ENCODE measurements at regions not wholly inside any gene's neighbourhood (a gene's known extent, or its start where the extent isn't known, plus 50 kb on each side); places are given as distances from the start of the nearest gene placed in this dataset.

DNA sequence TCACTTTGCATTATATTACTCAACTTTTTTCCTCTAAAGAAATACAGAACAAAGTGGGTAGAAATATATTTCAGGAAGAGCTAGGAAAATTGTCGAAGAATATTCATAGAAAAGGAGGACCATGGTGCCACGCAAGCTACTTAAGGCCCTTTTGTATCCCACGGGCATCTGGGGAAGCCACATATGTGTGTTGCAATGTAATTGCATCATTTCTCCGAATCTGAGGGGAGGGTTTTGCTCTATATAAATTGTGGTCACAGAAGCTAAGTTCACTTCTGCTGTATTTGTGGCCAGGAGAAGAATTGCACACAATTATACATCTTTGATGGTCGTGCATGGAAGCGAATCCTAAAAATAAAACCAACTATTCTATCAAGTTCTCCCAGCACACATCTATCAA is 360.3 kb downstream of the IRS1 start:
- DNase-seq (no peak), ATAC-seq (no peak)
- H3K4me3 ChIP-seq: no peak overlapping the region
- H3K4me1 ChIP-seq (ENCODE audit: low read depth): no peaks in the 10 kb centered on the region
- no peaks in the 10 kb centered on the region for H3K36me3 ChIP-seq (ENCODE audit: low read depth)
- TF ChIP-seq, protein P1, sequence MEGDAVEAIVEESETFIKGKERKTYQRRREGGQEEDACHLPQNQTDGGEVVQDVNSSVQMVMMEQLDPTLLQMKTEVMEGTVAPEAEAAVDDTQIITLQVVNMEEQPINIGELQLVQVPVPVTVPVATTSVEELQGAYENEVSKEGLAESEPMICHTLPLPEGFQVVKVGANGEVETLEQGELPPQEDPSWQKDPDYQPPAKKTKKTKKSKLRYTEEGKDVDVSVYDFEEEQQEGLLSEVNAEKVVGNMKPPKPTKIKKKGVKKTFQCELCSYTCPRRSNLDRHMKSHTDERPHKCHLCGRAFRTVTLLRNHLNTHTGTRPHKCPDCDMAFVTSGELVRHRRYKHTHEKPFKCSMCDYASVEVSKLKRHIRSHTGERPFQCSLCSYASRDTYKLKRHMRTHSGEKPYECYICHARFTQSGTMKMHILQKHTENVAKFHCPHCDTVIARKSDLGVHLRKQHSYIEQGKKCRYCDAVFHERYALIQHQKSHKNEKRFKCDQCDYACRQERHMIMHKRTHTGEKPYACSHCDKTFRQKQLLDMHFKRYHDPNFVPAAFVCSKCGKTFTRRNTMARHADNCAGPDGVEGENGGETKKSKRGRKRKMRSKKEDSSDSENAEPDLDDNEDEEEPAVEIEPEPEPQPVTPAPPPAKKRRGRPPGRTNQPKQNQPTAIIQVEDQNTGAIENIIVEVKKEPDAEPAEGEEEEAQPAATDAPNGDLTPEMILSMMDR (IDR thresholded peaks at IDR 0.05): no peak
- H3K9me3 ChIP-seq: no peaks in the 10 kb centered on the region
- intact Hi-C loops (cut with DNase I, micrococcal nuclease): no loop called here

DNA sequence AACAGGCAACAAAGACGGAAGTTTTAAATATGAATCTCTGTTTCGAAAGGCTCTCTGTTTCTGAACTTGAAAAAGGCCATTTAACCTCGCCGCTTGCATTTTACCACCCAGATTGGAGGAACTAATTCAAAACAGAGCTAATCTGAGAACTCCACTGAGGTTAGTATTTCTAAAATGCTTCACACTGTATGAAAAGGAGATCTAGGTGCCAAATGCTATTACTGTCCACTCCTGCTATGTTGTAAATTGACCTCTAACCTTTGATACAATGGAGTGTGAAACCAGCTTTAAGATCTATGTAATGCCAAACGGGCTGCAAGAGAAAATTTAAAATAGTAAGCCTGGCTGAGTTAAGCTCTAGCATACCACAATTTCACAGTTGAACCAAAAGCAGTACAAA is 364.5 kb downstream of the IRS1 start:
- H3K36me3 ChIP-seq (ENCODE audit: low read depth): no peaks in the 10 kb centered on the region
- H3K4me3 ChIP-seq: no peak overlapping the region
- no peaks in the 10 kb centered on the region for H3K9me3 ChIP-seq
- intact Hi-C loops (cut with DNase I, micrococcal nuclease): no loop called here
- ATAC-seq: no peak
- DNase-seq: no peak
- TF ChIP-seq, protein P1 (IDR thresholded peaks at IDR 0.05): no peak
- no peaks in the 10 kb centered on the region for H3K4me1 ChIP-seq (ENCODE audit: low read depth)

DNA sequence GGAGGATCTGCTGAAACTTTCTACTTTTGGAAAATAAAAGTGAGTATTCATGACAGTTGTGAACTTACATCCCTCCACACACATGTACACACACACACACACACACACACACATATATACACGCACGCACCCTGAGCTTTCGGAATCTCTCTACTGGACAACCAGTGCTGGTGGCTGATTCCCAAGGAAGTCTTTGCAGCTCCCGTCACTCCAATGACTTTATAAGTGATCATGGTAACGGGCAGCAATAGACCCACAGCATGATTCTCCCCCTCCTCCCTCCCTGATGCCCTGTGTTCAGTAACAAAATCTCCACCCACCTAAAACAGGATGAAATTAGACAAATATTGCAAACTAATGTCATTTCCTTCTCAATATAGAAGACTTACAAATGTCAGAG is 364.9 kb downstream of the IRS1 start:
- TF ChIP-seq, protein P1 (IDR thresholded peaks at IDR 0.05): no peak
- Histone ChIP-seq H3K4me3 (no peak overlapping the region), H3K4me1 (ENCODE audit: low read depth) (no peaks in the 10 kb centered on the region), H3K36me3 (ENCODE audit: low read depth) (no peaks in the 10 kb centered on the region), H3K9me3 (no peaks in the 10 kb centered on the region)
- intact Hi-C loops (cut with DNase I, micrococcal nuclease): no loop called here
- no peak for DNase-seq
- ATAC-seq: no peak

DNA sequence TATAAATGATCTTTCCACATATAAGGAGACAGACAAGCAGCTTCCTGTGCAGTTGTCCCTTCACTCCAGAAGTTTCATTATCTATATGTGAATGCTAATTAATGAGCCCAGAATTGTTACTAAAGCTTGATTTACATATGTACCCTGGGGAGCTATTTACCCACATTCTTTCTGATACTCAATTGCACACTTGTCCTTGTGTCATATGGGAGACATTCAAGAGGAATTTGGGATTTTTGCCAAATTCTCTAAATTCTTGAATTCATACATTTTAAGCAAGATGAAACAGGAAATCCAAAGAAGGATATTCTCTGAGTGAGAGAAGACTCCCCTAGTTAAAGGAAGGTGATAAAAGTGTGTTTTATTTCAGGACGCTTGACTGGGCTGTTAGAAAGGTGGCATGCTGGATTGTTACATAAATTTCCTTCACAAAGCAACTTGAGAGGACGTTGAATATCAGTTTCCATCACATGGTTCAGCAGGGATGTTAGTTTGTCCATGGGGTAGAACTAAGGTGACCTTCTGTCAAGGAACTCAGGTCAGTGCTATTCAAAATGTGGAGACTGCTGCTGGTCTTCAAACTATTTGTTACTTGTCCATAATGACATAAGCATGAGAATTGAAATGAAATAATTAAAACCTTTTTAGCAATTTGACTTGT is 368.2 kb downstream of the IRS1 start:
- no peak for ATAC-seq

DNA sequence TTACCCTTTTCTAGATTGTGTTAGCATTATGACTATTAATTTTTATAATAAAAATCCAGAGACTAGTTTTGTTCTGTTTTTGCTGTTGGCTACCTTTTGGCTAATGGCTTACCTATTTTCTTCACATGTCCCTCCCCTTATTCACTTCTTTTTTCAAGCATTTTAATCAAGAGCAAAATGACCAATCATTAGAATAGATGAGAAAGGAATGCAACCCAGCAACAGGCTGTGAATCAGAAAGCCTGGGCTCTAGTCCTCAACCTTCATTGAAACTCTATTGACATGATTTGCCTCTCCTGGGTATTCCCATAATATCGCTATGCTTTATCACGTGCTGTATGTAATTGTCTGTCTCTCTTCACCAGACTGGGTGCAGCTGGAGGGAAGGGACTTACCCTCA is 370.1 kb downstream of the IRS1 start:
- no peak overlapping the region for H3K4me3 ChIP-seq
- no peaks in the 10 kb centered on the region for H3K36me3 ChIP-seq (ENCODE audit: low read depth)
- intact Hi-C loops (cut with DNase I, micrococcal nuclease): no loop called here
- DNase-seq: no peak
- no peaks in the 10 kb centered on the region for H3K9me3 ChIP-seq
- no peaks in the 10 kb centered on the region for H3K4me1 ChIP-seq (ENCODE audit: low read depth)
- no peak for ATAC-seq
- TF ChIP-seq, protein P1 (IDR thresholded peaks at IDR 0.05): no peak

More for the DNA sequence above, 368.2 kb downstream of the IRS1 start:
- Histone ChIP-seq H3K4me3 (no peak overlapping the region), H3K9me3 (no peaks in the 10 kb centered on the region), H3K4me1 (ENCODE audit: low read depth) (no peaks in the 10 kb centered on the region), H3K36me3 (ENCODE audit: low read depth) (no peaks in the 10 kb centered on the region)
- intact Hi-C loops (cut with DNase I, micrococcal nuclease): no loop called here
- TF ChIP-seq, protein P1 (IDR thresholded peaks at IDR 0.05): no peak
- no peak for DNase-seq
